WTC11 (cell line): ENCODE measurements at regions not wholly inside any gene's neighbourhood (a gene's known extent, or its start where the extent isn't known, plus 50 kb on each side); places are given as distances from the start of the nearest gene placed in this dataset.
A peak's percentile ranks its signal among the peaks of the same experiment; 100 is the strongest.

Experiments
- ATAC-seq: fragments of 200-7000 bp; cut with Tn5 transposase; 2 replicates; pipeline ENCODE4 v1.10.0; 2021; ENCODE audit warnings: mild to moderate bottlenecking, moderate library complexity
- CTCF ChIA-PET: fragments of 300-600 bp; sonication (Branson Sonifier 250); formaldehyde crosslinking; loops from one replicate; lab custom pipeline; 2021; ENCODE audit warnings: antibody characterized with exemption; lab: Charles Lee
- POLR2A ChIA-PET: fragments of 350-600 bp; sonication (Branson Sonifier 250); formaldehyde crosslinking; loops from one replicate; lab custom pipeline; 2021; ENCODE audit warnings: antibody characterized with exemption; lab: Charles Lee
- DNase-seq: peaks from one replicate; pipeline ENCODE4 v3.0.0; 2021; ENCODE audit warnings: low spot score
- H3K27ac Mint-ChIP-seq: 2 replicates; pipeline ENCODE4 v1.8.0; 2021; ENCODE audit warnings: mixed read lengths
- H3K27me3 Mint-ChIP-seq: 2 replicates; pipeline ENCODE4 v1.8.0; 2021; ENCODE audit warnings: low read depth, mild to moderate bottlenecking, moderate library complexity, mixed read lengths
- H3K36me3 Mint-ChIP-seq: 2 replicates; pipeline ENCODE4 v1.8.0; 2021; ENCODE audit warnings: mixed read lengths
- H3K4me1 Mint-ChIP-seq: 2 replicates; pipeline ENCODE4 v1.8.0; 2022; ENCODE audit warnings: mixed read lengths
- H3K4me3 Mint-ChIP-seq: 2 replicates; pipeline ENCODE4 v1.8.0; 2021; ENCODE audit warnings: mild to moderate bottlenecking, moderate library complexity, mixed read lengths
- H3K9me3 Mint-ChIP-seq: 2 replicates; pipeline ENCODE4 v1.8.0; 2021; ENCODE audit warnings: mixed read lengths
- AR ChIP-seq: fragments of 250-450 bp; sonication (Bioruptor Pico); IDR thresholded peaks from 2 replicates; pipeline ENCODE4 v1.9.0; 2021; ENCODE audit warnings: mild to moderate bottlenecking
- ATF3 ChIP-seq: sonication (generic); formaldehyde crosslinking; conservative IDR thresholded peaks from 2 replicates; pipeline ENCODE4 v1.8.1; 2022; ENCODE audit warnings: mild to moderate bottlenecking, missing genetic modification reagents
- ELF4 ChIP-seq: sonication (generic); formaldehyde crosslinking; IDR thresholded peaks from 2 replicates; pipeline ENCODE4 v1.8.1; 2022; ENCODE audit warnings: low read depth, mild to moderate bottlenecking, moderate library complexity, missing genetic modification reagents
- EMX1 ChIP-seq: fragments of 250-450 bp; sonication (Bioruptor Pico); IDR thresholded peaks from 2 replicates; pipeline ENCODE4 v1.8.0; 2021; ENCODE audit warnings: mild to moderate bottlenecking
- FOXK1 ChIP-seq: sonication (generic); formaldehyde crosslinking; IDR thresholded peaks from 2 replicates; pipeline ENCODE4 v1.8.0; 2022; ENCODE audit warnings: mild to moderate bottlenecking, moderate library complexity, missing genetic modification reagents
- GRHL2 ChIP-seq: fragments of 250-450 bp; sonication (Bioruptor Pico); IDR thresholded peaks from 2 replicates; pipeline ENCODE4 v1.8.0; 2022; ENCODE audit warnings: mild to moderate bottlenecking, moderate library complexity; ENCODE audit not compliant: insufficient replicate concordance, severe bottlenecking
- HMGA2 ChIP-seq: fragments of 250-450 bp; sonication (Bioruptor Pico); IDR thresholded peaks from 2 replicates; pipeline ENCODE4 v1.4.0; 2021; ENCODE audit warnings: mild to moderate bottlenecking, moderate library complexity
- IRF2 ChIP-seq: sonication (generic); formaldehyde crosslinking; IDR thresholded peaks from 2 replicates; pipeline ENCODE4 v1.8.0; 2022; ENCODE audit warnings: low read depth, missing genetic modification reagents, borderline replicate concordance
- JUN ChIP-seq: sonication (generic); formaldehyde crosslinking; IDR thresholded peaks from 2 replicates; pipeline ENCODE4 v1.8.0; 2023; ENCODE audit warnings: mild to moderate bottlenecking, missing genetic modification reagents
- MAX ChIP-seq: sonication (generic); formaldehyde crosslinking; IDR thresholded peaks from 2 replicates; pipeline ENCODE4 v1.8.0; 2022; ENCODE audit warnings: mild to moderate bottlenecking, missing genetic modification reagents
- NFATC4 ChIP-seq: fragments of 250-450 bp; sonication (Bioruptor Pico); IDR thresholded peaks from 2 replicates; pipeline ENCODE4 v1.9.0; 2021; ENCODE audit warnings: mild to moderate bottlenecking
- NFYB ChIP-seq: sonication (generic); formaldehyde crosslinking; conservative IDR thresholded peaks from 2 replicates; pipeline ENCODE4 v1.8.0; 2022; ENCODE audit warnings: low read depth, missing genetic modification reagents
- NR1H2 ChIP-seq: sonication (generic); formaldehyde crosslinking; IDR thresholded peaks from 2 replicates; pipeline ENCODE4 v1.9.0; 2021; ENCODE audit warnings: mild to moderate bottlenecking, moderate library complexity, missing genetic modification reagents
- PRDM15 ChIP-seq: sonication (generic); formaldehyde crosslinking; IDR thresholded peaks from 2 replicates; pipeline ENCODE4 v1.8.0; 2022; ENCODE audit warnings: missing genetic modification reagents
- PRRX2 ChIP-seq: fragments of 250-450 bp; sonication (Bioruptor Pico); IDR thresholded peaks from 2 replicates; pipeline ENCODE4 v1.8.0; 2021; ENCODE audit warnings: mild to moderate bottlenecking
- SMAD3 ChIP-seq: sonication (generic); formaldehyde crosslinking; IDR thresholded peaks from 2 replicates; pipeline ENCODE4 v1.8.0; 2022; ENCODE audit warnings: missing genetic modification reagents, mild to moderate bottlenecking, borderline replicate concordance
- ZBTB21 ChIP-seq: sonication (generic); formaldehyde crosslinking; IDR thresholded peaks from 2 replicates; pipeline ENCODE4 v1.8.1; 2023; ENCODE audit warnings: mild to moderate bottlenecking, missing genetic modification reagents, borderline replicate concordance
- ZNF219 ChIP-seq: sonication (generic); formaldehyde crosslinking; IDR thresholded peaks from 2 replicates; pipeline ENCODE4 v1.8.0; 2023; ENCODE audit warnings: missing genetic modification reagents, mild to moderate bottlenecking, borderline replicate concordance
- ZNF396 ChIP-seq: fragments of 250-450 bp; sonication (Bioruptor Pico); IDR thresholded peaks from 2 replicates; pipeline ENCODE4 v1.8.0; 2021; ENCODE audit warnings: mild to moderate bottlenecking, moderate library complexity, borderline replicate concordance
- ZNF423 ChIP-seq: fragments of 250-450 bp; sonication (Bioruptor Pico); IDR thresholded peaks from 2 replicates; pipeline ENCODE4 v2.1.2; 2022; ENCODE audit warnings: mild to moderate bottlenecking, moderate library complexity
- ZNF532 ChIP-seq: fragments of 250-450 bp; sonication (Bioruptor Pico); IDR thresholded peaks from 2 replicates; pipeline ENCODE4 v1.9.0; 2021; ENCODE audit warnings: mild to moderate bottlenecking, borderline replicate concordance
- ZNF671 ChIP-seq: fragments of 250-450 bp; sonication (Bioruptor Pico); IDR thresholded peaks from 2 replicates; pipeline ENCODE4 v1.8.0; 2021; ENCODE audit warnings: mild to moderate bottlenecking
- ZSCAN18 ChIP-seq: fragments of 250-450 bp; sonication (Bioruptor Pico); IDR thresholded peaks from 2 replicates; pipeline ENCODE4 v2.1.2; 2022; ENCODE audit warnings: mild to moderate bottlenecking, moderate library complexity

GRCh38 chr3:25212736-25213135 lies 215.3 kb upstream of the RARB start:
- DNase-seq (no peak), ATAC-seq (peak; percentile 34; the same call in 1 of the 2 replicates)
- POLR2A ChIA-PET: no interaction called here
- peak overlapping the region; percentile 51; the same call in 1 of the 2 replicates for H3K27ac Mint-ChIP-seq
- peaks cover 32% of the 10 kb centered on the region for H3K9me3 Mint-ChIP-seq
- TF ChIP-seq ZNF671 (CRISPR knock-in tag) (no peak), ZNF423 (CRISPR knock-in tag) (no peak), ZNF396 (CRISPR knock-in tag) (no peak), MAX (CRISPR knock-in tag) (no peak), ZBTB21 (CRISPR knock-in tag) (no peak), FOXK1 (CRISPR knock-in tag) (no peak), ZSCAN18 (CRISPR knock-in tag) (no peak), PRDM15 (CRISPR knock-in tag) (no peak), IRF2 (no peak), NFATC4 (no peak), HMGA2 (no peak), ELF4 (no peak), AR (CRISPR knock-in tag) (no peak), SMAD3 (CRISPR knock-in tag) (no peak), GRHL2 (no peak)
- TF ChIP-seq, all 79 proteins: peak for 0
- no peak overlapping the region for H3K4me3 Mint-ChIP-seq
- no peaks in the 10 kb centered on the region for H3K27me3 Mint-ChIP-seq
- H3K36me3 Mint-ChIP-seq: no peaks in the 10 kb centered on the region
- CTCF ChIA-PET: interaction anchor here (0.8 kb wide), 1 partner anchor 179 kb away, joined by 3 read pairs; no protein-coding TSS in a partner anchor
- peaks cover 7% of the 10 kb centered on the region for H3K4me1 Mint-ChIP-seq

GRCh38 chr3:25214034-25214433 lies 214.0 kb upstream of the RARB start:
- H3K4me3 Mint-ChIP-seq: no peak overlapping the region
- POLR2A ChIA-PET: no interaction called here
- peaks cover 9% of the 10 kb centered on the region for H3K4me1 Mint-ChIP-seq
- no peak overlapping the region for H3K27ac Mint-ChIP-seq
- CTCF ChIA-PET: no interaction called here
- H3K9me3 Mint-ChIP-seq: peaks cover 22% of the 10 kb centered on the region
- ATAC-seq (no peak), DNase-seq (no peak)
- H3K36me3 Mint-ChIP-seq: no peaks in the 10 kb centered on the region
- no peaks in the 10 kb centered on the region for H3K27me3 Mint-ChIP-seq
- TF ChIP-seq ZNF219 (CRISPR knock-in tag) (no peak), EMX1 (CRISPR knock-in tag) (no peak), GRHL2 (no peak), ATF3 (no peak), PRRX2 (CRISPR knock-in tag) (no peak), SMAD3 (CRISPR knock-in tag) (no peak), NR1H2 (CRISPR knock-in tag) (no peak), JUN (CRISPR knock-in tag) (no peak), NFYB (CRISPR knock-in tag) (no peak), ZNF532 (CRISPR knock-in tag) (no peak)
